GM12878 (cell line): ENCODE measurements at regions not wholly inside any gene's neighbourhood (a gene's known extent, or its start where the extent isn't known, plus 50 kb on each side); places are given as distances from the start of the nearest gene placed in this dataset.

Source experiments
- ATAC-seq: fragments of 200-7000 bp; cut with Tn5 transposase; 3 replicates; pipeline ENCODE4 v1.9.1; 2020; ENCODE audit warnings: mild to moderate bottlenecking, moderate library complexity
- BruUV-seq: library from RNA; stranded (reverse); fragments of 400-500 nt; replicated peaks from 2 replicates; lab custom pipeline; 2021; lab: Mats Ljungman, UMichigan
- CTCF ChIA-PET: fragments of 300-600 bp; sonication (Branson Sonifier 250); formaldehyde crosslinking; extraction: SDS; loops from one replicate; lab custom pipeline; 2021; ENCODE audit warnings: inconsistent platforms; lab: Yijun Ruan, JAX
- POLR2A ChIA-PET: fragments of 350-600 bp; formaldehyde crosslinking; extraction: SDS; loops from one replicate; lab custom pipeline; 2021; ENCODE audit warnings: inconsistent platforms; lab: Charles Lee
- RAD21 ChIA-PET: fragments of 300-600 bp; sonication (Branson Sonifier 250); formaldehyde crosslinking; loops from one replicate; lab custom pipeline; 2023; ENCODE audit warnings: antibody characterized with exemption; ENCODE audit not compliant: unreplicated experiment; lab: Charles Lee
- SMC1A ChIA-PET: fragments of 300-600 bp; sonication (Branson Sonifier 250); formaldehyde crosslinking; loops from one replicate; lab custom pipeline; 2023; ENCODE audit not compliant: unreplicated experiment, uncharacterized antibody; lab: Charles Lee
- DNase-seq: peaks from one replicate; pipeline ENCODE4 v3.0.0-alpha.2; 2011; ENCODE audit warnings: low read depth, low spot score
- FAIRE-seq: peaks from 3 replicates; lab custom pipeline; 2011; peaks lifted over from hg19 to GRCh38; lab: Jason Lieb, UNC
- H2AFZ ChIP-seq: 2 replicates; pipeline ENCODE4 v1.6.0; 2011; ENCODE audit warnings: low read depth, low read length, control low read depth; ENCODE audit not compliant: control insufficient read depth
- H3K27ac ChIP-seq: 2 replicates; pipeline ENCODE4 v1.5.1; 2011; ENCODE audit warnings: control low read depth; ENCODE audit not compliant: control insufficient read depth, insufficient read depth
- H3K27me3 ChIP-seq, 2 experiments: replicated peaks in 1 of 2; 2 replicates each; pipeline versions ENCODE4 v1.6.0 to v1.6.1; 2011; ENCODE audit warnings: low read length in 1 of 2; ENCODE audit not compliant: control insufficient read depth in 2 of 2, insufficient read depth in 2 of 2
- H3K36me3 ChIP-seq, 2 experiments: 2 replicates each; pipeline ENCODE4 v1.5.1; 2011; ENCODE audit warnings: low read length in 1 of 2; ENCODE audit not compliant: control insufficient read depth in 2 of 2, insufficient read depth in 2 of 2
- H3K4me1 ChIP-seq: 2 replicates; pipeline ENCODE4 v1.6.1; 2011; ENCODE audit warnings: mild to moderate bottlenecking, low read length, moderate library complexity, mixed read lengths; ENCODE audit not compliant: control insufficient read depth, insufficient read depth
- H3K4me2 ChIP-seq: 2 replicates; pipeline ENCODE4 v1.6.0; 2011; ENCODE audit warnings: control low read depth; ENCODE audit not compliant: control insufficient read depth, insufficient read depth
- H3K4me3 ChIP-seq: fragments of 200-600 bp; sonication (generic); 2 replicates; pipeline ENCODE4 v1.5.1; 2016
- H3K79me2 ChIP-seq: 2 replicates; pipeline ENCODE4 v1.6.0; 2011; ENCODE audit warnings: low read length; ENCODE audit not compliant: control insufficient read depth, insufficient read depth
- H3K9ac ChIP-seq: 2 replicates; pipeline ENCODE4 v1.8.0; 2011; ENCODE audit warnings: low read length, control low read depth, mixed read lengths; ENCODE audit not compliant: control insufficient read depth, insufficient read depth
- H3K9me3 ChIP-seq: replicated peaks from 3 replicates; pipeline ENCODE4 v1.5.1; 2011; ENCODE audit warnings: mild to moderate bottlenecking, low read length; ENCODE audit not compliant: control insufficient read depth, insufficient read depth
- H4K20me1 ChIP-seq: 2 replicates; pipeline ENCODE4 v1.6.0; 2011; ENCODE audit not compliant: control insufficient read depth, insufficient read depth
- CBFB ChIP-seq: IDR thresholded peaks from 2 replicates; pipeline ENCODE4 v1.6.1; 2016; ENCODE audit warnings: antibody characterized with exemption, low read depth
- FOS ChIP-seq: IDR thresholded peaks from 3 replicates; pipeline ENCODE4 v1.6.1; 2011; ENCODE audit warnings: borderline replicate concordance; ENCODE audit not compliant: insufficient read length; ENCODE audit errors: extremely low read depth
- GATAD2B ChIP-seq: fragments of 450-650 bp; conservative IDR thresholded peaks from 2 replicates; pipeline ENCODE4 v1.6.1; 2017; ENCODE audit warnings: low read depth, mild to moderate bottlenecking, moderate library complexity
- HDAC6 ChIP-seq: fragments of 200-600 bp; sonication (generic); IDR thresholded peaks from one replicate; pipeline ENCODE4 v1.8.0; 2017; ENCODE audit warnings: antibody characterized with exemption; ENCODE audit not compliant: unreplicated experiment
- RAD51 ChIP-seq: fragments of 450-650 bp; IDR thresholded peaks from 2 replicates; pipeline ENCODE4 v1.6.1; 2016; ENCODE audit warnings: moderate library complexity, mild to moderate bottlenecking, inconsistent platforms
- SMAD5 ChIP-seq: IDR thresholded peaks from 2 replicates; pipeline ENCODE4 v1.6.1; 2016; ENCODE audit warnings: antibody characterized with exemption, low read depth
- SMC3 ChIP-seq: IDR thresholded peaks from 2 replicates; pipeline ENCODE4 v1.6.1; 2011; ENCODE audit warnings: low read length, improper control_type of control experiment, borderline replicate concordance
- STAT1 ChIP-seq: fragments of 450-650 bp; conservative IDR thresholded peaks from 2 replicates; pipeline ENCODE4 v1.6.1; 2014; ENCODE audit warnings: antibody characterized with exemption, mild to moderate bottlenecking
- TCF12 ChIP-seq: IDR thresholded peaks from 2 replicates; pipeline ENCODE4 v1.6.1; 2011; ENCODE audit warnings: low read depth, mild to moderate bottlenecking, low read length
- ZBED1 ChIP-seq: IDR thresholded peaks from 2 replicates; pipeline ENCODE4 v1.6.1; 2016; ENCODE audit warnings: borderline replicate concordance
- ZNF207 ChIP-seq: fragments of 450-650 bp; IDR thresholded peaks from 2 replicates; pipeline ENCODE4 v1.6.1; 2014; ENCODE audit warnings: antibody characterized with exemption, mild to moderate bottlenecking, borderline replicate concordance
- ZNF274 ChIP-seq: IDR thresholded peaks from one replicate; pipeline ENCODE4 v1.8.0; 2011; ENCODE audit not compliant: insufficient read length, insufficient read depth
- WGBS: methylation state at CpG from one replicate; pipeline ENCODE4 v1.1.6; 2016; ENCODE audit warnings: low lambda C conversion rate; ENCODE audit not compliant: insufficient replicate concordance, insufficient coverage; ENCODE audit errors: missing lambda C conversion rate; 5-methylcytosine and 5-hydroxymethylcytosine counted together
- in situ Hi-C: fragments of 300-500 bp; cut with MboI; formaldehyde crosslinking; loops from 9 replicates; pipeline ENCODE4 v1.14.3; 2018; ENCODE audit warnings: mixed read lengths
- intact Hi-C: fragments of 100-400 bp; cut with micrococcal nuclease; formaldehyde crosslinking; loops from one replicate; pipeline ENCODE4 v1.14.2; 2022; ENCODE audit not compliant: unreplicated experiment
- TF ChIP-seq, protein P1 (sequence below): fragments of 450-650 bp; IDR thresholded peaks from 2 replicates; pipeline ENCODE4 v1.6.1; 2017; ENCODE audit warnings: low read depth, mild to moderate bottlenecking, moderate library complexity
- TF ChIP-seq, protein P2 (sequence below): fragments of 450-650 bp; IDR thresholded peaks from 2 replicates; pipeline ENCODE4 v1.6.1; 2014; ENCODE audit warnings: mild to moderate bottlenecking
- TF ChIP-seq, protein P3 (sequence below): fragments of 450-650 bp; conservative IDR thresholded peaks from 2 replicates; pipeline ENCODE4 v1.6.1; 2017; ENCODE audit warnings: mild to moderate bottlenecking, moderate library complexity
- TF ChIP-seq, protein P4 (sequence below): fragments of 450-650 bp; IDR thresholded peaks from 2 replicates; pipeline ENCODE4 v1.6.1; 2017; ENCODE audit warnings: mild to moderate bottlenecking

DNA sequence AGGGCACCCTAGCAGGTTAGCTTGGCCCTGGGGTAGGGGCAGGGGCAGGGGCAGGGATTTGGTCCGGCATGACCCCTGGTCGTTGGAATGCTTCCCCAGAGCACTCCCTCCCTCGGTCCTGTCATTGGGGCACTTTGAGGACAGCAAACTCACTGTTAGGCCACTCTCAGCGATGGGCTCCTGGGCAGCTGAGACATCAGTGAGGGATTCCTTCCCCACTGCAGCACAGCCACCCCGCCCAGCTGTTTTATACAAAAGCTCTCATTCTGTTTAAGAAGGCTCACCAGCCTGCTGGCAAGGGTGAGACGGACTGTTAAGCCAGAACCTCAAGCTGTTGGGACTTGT lies 86.9 kb upstream of the F3 start:
- in situ Hi-C loops = no loop called here
- H3K27ac ChIP-seq = no peak overlapping the region
- BruUV-seq = no TSS peak
- CTCF ChIA-PET = no interaction called here
- SMC1A ChIA-PET = interaction anchor here (0.6 kb wide), 1 partner anchor 85 kb away, joined by 3 read pairs; no protein-coding TSS in a partner anchor
- RAD21 ChIA-PET = no interaction called here
- no peak overlapping the region for H3K4me2 ChIP-seq
- no peaks in the 10 kb centered on the region for H3K9me3 ChIP-seq
- no peaks in the 10 kb centered on the region for H3K27me3 ChIP-seq
- H4K20me1 ChIP-seq = no peaks in the 10 kb centered on the region
- TF ChIP-seq ZNF207 (no peak), CBFB (no peak), ZNF274 (no peak), GATAD2B (no peak), STAT1 (no peak), RAD51 (no peak), FOS (no peak), HDAC6 (no peak), SMC3 (no peak), ZBED1 (no peak), TCF12 (no peak), SMAD5 (no peak)
- TF ChIP-seq, protein P1, sequence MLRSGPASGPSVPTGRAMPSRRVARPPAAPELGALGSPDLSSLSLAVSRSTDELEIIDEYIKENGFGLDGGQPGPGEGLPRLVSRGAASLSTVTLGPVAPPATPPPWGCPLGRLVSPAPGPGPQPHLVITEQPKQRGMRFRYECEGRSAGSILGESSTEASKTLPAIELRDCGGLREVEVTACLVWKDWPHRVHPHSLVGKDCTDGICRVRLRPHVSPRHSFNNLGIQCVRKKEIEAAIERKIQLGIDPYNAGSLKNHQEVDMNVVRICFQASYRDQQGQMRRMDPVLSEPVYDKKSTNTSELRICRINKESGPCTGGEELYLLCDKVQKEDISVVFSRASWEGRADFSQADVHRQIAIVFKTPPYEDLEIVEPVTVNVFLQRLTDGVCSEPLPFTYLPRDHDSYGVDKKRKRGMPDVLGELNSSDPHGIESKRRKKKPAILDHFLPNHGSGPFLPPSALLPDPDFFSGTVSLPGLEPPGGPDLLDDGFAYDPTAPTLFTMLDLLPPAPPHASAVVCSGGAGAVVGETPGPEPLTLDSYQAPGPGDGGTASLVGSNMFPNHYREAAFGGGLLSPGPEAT = no peak
- TF ChIP-seq, protein P2, sequence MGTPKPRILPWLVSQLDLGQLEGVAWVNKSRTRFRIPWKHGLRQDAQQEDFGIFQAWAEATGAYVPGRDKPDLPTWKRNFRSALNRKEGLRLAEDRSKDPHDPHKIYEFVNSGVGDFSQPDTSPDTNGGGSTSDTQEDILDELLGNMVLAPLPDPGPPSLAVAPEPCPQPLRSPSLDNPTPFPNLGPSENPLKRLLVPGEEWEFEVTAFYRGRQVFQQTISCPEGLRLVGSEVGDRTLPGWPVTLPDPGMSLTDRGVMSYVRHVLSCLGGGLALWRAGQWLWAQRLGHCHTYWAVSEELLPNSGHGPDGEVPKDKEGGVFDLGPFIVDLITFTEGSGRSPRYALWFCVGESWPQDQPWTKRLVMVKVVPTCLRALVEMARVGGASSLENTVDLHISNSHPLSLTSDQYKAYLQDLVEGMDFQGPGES = no peak
- TF ChIP-seq, protein P3, sequence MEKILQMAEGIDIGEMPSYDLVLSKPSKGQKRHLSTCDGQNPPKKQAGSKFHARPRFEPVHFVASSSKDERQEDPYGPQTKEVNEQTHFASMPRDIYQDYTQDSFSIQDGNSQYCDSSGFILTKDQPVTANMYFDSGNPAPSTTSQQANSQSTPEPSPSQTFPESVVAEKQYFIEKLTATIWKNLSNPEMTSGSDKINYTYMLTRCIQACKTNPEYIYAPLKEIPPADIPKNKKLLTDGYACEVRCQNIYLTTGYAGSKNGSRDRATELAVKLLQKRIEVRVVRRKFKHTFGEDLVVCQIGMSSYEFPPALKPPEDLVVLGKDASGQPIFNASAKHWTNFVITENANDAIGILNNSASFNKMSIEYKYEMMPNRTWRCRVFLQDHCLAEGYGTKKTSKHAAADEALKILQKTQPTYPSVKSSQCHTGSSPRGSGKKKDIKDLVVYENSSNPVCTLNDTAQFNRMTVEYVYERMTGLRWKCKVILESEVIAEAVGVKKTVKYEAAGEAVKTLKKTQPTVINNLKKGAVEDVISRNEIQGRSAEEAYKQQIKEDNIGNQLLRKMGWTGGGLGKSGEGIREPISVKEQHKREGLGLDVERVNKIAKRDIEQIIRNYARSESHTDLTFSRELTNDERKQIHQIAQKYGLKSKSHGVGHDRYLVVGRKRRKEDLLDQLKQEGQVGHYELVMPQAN = no peak
- TF ChIP-seq, protein P4, sequence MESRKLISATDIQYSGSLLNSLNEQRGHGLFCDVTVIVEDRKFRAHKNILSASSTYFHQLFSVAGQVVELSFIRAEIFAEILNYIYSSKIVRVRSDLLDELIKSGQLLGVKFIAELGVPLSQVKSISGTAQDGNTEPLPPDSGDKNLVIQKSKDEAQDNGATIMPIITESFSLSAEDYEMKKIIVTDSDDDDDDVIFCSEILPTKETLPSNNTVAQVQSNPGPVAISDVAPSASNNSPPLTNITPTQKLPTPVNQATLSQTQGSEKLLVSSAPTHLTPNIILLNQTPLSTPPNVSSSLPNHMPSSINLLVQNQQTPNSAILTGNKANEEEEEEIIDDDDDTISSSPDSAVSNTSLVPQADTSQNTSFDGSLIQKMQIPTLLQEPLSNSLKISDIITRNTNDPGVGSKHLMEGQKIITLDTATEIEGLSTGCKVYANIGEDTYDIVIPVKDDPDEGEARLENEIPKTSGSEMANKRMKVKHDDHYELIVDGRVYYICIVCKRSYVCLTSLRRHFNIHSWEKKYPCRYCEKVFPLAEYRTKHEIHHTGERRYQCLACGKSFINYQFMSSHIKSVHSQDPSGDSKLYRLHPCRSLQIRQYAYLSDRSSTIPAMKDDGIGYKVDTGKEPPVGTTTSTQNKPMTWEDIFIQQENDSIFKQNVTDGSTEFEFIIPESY = no peak
- no peak overlapping the region for H2AFZ ChIP-seq
- no peaks in the 10 kb centered on the region for H3K4me1 ChIP-seq
- H3K4me3 ChIP-seq = no peak overlapping the region
- no peak for FAIRE-seq
- H3K36me3 ChIP-seq = no peaks in the 10 kb centered on the region
- 18% methylated on average over 6 of the region's 6 CpGs for whole genome bisulfite sequencing
- intact Hi-C loops = no loop called here
- no peak for DNase-seq
- no peak overlapping the region for H3K9ac ChIP-seq
- ATAC-seq = no peak
- H3K79me2 ChIP-seq = no peaks in the 10 kb centered on the region
- POLR2A ChIA-PET = no interaction called here
